ENCODE measurements at regions not wholly inside any gene's neighbourhood (a gene's known extent, or its start where the extent isn't known, plus 50 kb on each side); places are given as distances from the start of the nearest gene placed in this dataset.

DNA sequence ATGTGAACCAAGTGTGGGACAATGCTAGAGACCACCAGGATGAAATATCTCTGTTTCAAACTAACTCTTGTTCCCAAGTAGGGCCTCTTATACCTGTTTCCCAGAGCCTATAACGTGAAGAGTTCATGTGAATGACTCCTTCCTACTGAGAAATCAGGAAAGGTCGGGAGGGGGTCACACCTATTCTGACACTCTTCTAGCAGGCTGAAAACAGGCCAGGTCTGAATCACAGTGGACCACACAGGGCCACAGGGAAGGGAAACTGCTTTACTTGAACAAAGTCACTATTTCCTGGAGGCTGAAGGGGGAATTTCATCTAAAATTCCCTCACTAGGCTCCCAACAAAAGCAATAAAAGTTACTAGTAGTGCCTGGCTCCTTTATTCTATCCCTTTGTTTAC lies 88.4 kb upstream of the BMP2 start:
- TF ChIP-seq POLR2A (IDR thresholded peaks at IDR 0.05; ENCODE audit: low read depth, low read length): no peak
- TF ChIP-seq TAF1 (IDR thresholded peaks at IDR 0.05; ENCODE audit: low read depth, low read length): no peak
- no peak for TF ChIP-seq POLR2AphosphoS5 (IDR thresholded peaks at IDR 0.05; ENCODE audit: low read depth, low read length)
- TF ChIP-seq SPI1 (IDR thresholded peaks at IDR 0.05; ENCODE audit: low read depth, low read length): no peak
- no peak for TF ChIP-seq PAX5 (IDR thresholded peaks at IDR 0.05; ENCODE audit: insufficient read depth, low read length, severe bottlenecking)

All from GM12891 (cell line).